ENCODE measurements at regions not wholly inside any gene's neighbourhood (a gene's known extent, or its start where the extent isn't known, plus 50 kb on each side); places are given as distances from the start of the nearest gene placed in this dataset.
"Not testable (repeated sequence)": the region's sequence is repeated elsewhere in the genome, so short reads cannot be mapped to it uniquely, and the experiment has no call there.

GRCh38 chr1:112817555-112818373, 102.6 kb upstream of the PPM1J start:
- no peak for DNase-seq

- DNase-seq = no peak
Observed at GRCh38 chr1:112815376-112815775, 100.2 kb upstream of the PPM1J start.

- not testable (repeated sequence) for DNase-seq
Observed at GRCh38 chr1:112814645-112815044, 99.5 kb upstream of the PPM1J start.

- DNase-seq = peak in 1 of 2 experiments; percentile 40
Observed at GRCh38 chr1:112808861-112809684, 93.9 kb upstream of the PPM1J start.

- DNase-seq = no peak
Observed at GRCh38 chr1:112807999-112808398, 92.9 kb upstream of the PPM1J start.

- DNase-seq = no peak
Observed at GRCh38 chr1:112807117-112807516, 92.0 kb upstream of the PPM1J start.

GRCh38 chr1:112806090-112806642, 91.0 kb upstream of the PPM1J start:
- no peak for DNase-seq

- no peak for DNase-seq
Observed at GRCh38 chr1:112805155-112805853, 90.2 kb upstream of the PPM1J start.

GRCh38 chr1:112803906-112804762, 89.0 kb upstream of the PPM1J start:
- peak in 1 of 2 experiments; percentile 0 for DNase-seq

GRCh38 chr1:112800289-112800688, 85.2 kb upstream of the PPM1J start:
- DNase-seq = no peak

GRCh38 chr1:112798292-112798691, 83.2 kb upstream of the PPM1J start:
- DNase-seq = no peak

GRCh38 chr1:112797224-112797623, 82.1 kb upstream of the PPM1J start:
- no peak for DNase-seq

- no peak for DNase-seq
Observed at GRCh38 chr1:112794654-112795239, 79.6 kb upstream of the PPM1J start.

GRCh38 chr1:112793631-112794565, 78.8 kb upstream of the PPM1J start:
- no peak for DNase-seq

GRCh38 chr1:112791723-112792104, 76.6 kb upstream of the PPM1J start:
- no peak for DNase-seq

GRCh38 chr1:112790920-112791722, 76.0 kb upstream of the PPM1J start:
- DNase-seq = no peak

- DNase-seq = no peak
Observed at GRCh38 chr1:112788561-112788960, 73.4 kb upstream of the PPM1J start.

- no peak for DNase-seq
Observed at GRCh38 chr1:112788054-112788453, 72.9 kb upstream of the PPM1J start.

GRCh38 chr1:112783059-112783458, 67.9 kb upstream of the PPM1J start:
- no peak for DNase-seq
